ENCODE measurements at regions not wholly inside any gene's neighbourhood (a gene's known extent, or its start where the extent isn't known, plus 50 kb on each side); places are given as distances from the start of the nearest gene placed in this dataset.

DNA sequence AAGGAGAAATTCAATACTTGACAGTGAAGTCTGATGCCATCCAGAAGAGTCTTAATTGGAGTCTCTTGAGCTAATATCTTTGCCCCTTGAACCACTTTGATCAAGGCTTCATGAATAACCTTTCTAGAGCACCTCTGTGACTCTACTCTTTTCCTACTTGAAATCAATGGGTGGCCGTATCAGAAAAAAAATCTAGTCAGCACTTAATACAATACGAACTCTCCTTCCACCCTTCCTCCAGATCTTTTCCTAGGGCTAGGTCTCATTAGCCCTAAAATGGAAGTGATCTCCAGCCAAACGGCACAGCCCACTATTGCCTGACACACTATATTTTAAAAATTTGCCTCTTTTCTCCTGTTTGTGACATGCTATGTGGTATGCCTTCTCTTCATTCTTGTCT, 129.6 kb upstream of the TLL1 start:
- H3K4me3 ChIP-seq (ENCODE audit: low read length) = no peak overlapping the region
- TF ChIP-seq CTCF (conservative IDR thresholded peaks at IDR 0.05; ENCODE audit: low read depth, low read length) = no peak
- no peak for DNase-seq (ENCODE audit: low read depth)

DNA sequence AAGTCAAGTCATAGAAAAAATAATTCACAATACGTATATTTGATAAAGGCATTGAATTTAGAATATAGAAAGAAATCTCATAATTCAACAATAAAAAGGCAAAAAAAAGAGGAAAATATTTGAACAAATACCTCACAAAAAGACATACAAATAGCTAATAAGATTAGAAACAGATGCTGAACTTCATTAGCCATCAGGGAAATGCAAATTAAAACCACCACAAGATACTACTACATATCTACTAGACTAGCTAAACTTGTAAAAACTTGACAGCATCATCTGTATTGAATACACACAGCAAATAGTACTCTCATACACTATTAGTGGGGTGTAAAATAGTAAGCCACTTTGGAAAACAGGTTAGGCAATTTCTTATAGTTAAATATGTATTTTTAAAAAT, 128.7 kb upstream of the TLL1 start:
- H3K4me3 ChIP-seq (ENCODE audit: low read length) = no peak overlapping the region
- TF ChIP-seq CTCF (conservative IDR thresholded peaks at IDR 0.05; ENCODE audit: low read depth, low read length) = no peak
- DNase-seq (ENCODE audit: low read depth) = no peak

GRCh38 chr4:165748321-165748720, 124.7 kb upstream of the TLL1 start:
- no peak overlapping the region for H3K4me3 ChIP-seq (ENCODE audit: low read length)
- no peak for TF ChIP-seq CTCF (conservative IDR thresholded peaks at IDR 0.05; ENCODE audit: low read depth, low read length)
- no peak for DNase-seq (ENCODE audit: low read depth)

DNA sequence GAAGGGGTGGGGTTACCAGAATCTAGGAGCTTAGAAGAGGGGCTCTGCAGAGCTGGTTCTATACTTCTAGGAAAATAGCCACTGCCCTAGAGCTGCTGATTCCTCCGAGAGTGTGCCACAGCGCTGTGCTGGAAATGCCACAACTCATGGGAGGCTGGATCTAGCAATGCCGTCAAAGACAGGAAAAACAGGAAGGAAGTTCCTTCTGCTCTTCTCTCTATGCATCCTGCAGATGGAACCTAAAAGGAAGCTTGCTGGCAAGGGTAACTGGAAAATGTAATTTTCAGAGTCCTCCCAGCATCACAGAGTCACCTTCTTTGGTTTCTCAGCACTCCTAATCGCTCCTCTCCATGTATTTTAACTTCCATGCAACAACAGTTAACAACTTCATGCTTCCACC, 121.2 kb upstream of the TLL1 start:
- no peak for DNase-seq (ENCODE audit: low read depth)
- no peak for TF ChIP-seq CTCF (conservative IDR thresholded peaks at IDR 0.05; ENCODE audit: low read depth, low read length)
- no peak overlapping the region for H3K4me3 ChIP-seq (ENCODE audit: low read length)

GRCh38 chr4:165754664-165755063, 118.4 kb upstream of the TLL1 start:
- no peak overlapping the region for H3K4me3 ChIP-seq (ENCODE audit: low read length)
- no peak for TF ChIP-seq CTCF (conservative IDR thresholded peaks at IDR 0.05; ENCODE audit: low read depth, low read length)
- no peak for DNase-seq (ENCODE audit: low read depth)

DNA sequence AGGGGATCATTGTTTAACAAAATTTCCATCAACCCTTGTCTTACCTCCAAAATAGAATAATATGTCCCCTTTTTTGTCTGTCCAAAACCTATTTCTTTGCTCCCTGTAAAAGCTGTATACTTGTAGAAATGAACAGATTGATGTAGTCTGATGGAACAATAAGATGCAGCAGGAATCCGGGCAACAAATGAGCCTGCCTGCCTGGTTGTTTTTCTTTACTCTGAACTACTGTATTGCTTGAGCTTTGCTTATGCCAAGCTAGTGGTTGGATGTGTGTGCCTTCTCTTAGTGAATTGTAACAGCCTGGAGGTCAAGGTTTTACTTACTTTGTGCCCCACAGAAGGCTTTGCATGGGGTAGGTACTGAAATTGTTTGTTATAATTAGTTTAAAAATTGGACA, 116.2 kb upstream of the TLL1 start:
- no peak for DNase-seq (ENCODE audit: low read depth)
- no peak overlapping the region for H3K4me3 ChIP-seq (ENCODE audit: low read length)
- TF ChIP-seq CTCF (conservative IDR thresholded peaks at IDR 0.05; ENCODE audit: low read depth, low read length) = no peak

DNA sequence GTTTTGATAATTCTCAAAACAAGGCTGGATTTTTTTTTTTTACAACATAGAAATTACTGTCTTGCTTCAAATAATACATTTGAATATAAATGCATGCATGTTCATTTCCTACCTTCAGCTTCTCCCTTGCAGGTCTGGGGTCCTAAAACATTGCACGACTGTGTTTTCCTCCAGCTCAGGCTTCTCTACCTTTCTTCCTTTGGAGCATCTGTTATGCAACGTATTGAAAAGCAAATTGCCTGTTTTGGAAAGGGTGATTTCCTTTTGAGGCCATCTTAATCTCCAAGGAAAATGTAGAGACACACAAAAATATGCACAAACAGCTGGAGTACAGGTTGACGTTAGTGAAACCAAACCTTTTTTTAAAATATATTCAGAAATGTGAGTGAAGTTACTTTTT, 115.6 kb upstream of the TLL1 start:
- H3K4me3 ChIP-seq (ENCODE audit: low read length) = no peak overlapping the region
- TF ChIP-seq CTCF (conservative IDR thresholded peaks at IDR 0.05; ENCODE audit: low read depth, low read length) = no peak
- no peak for DNase-seq (ENCODE audit: low read depth)
